ENCODE measurements at regions not wholly inside any gene's neighbourhood (a gene's known extent, or its start where the extent isn't known, plus 50 kb on each side); places are given as distances from the start of the nearest gene placed in this dataset.
"Not testable (repeated sequence)": the region's sequence is repeated elsewhere in the genome, so short reads cannot be mapped to it uniquely, and the experiment has no call there.

DNA sequence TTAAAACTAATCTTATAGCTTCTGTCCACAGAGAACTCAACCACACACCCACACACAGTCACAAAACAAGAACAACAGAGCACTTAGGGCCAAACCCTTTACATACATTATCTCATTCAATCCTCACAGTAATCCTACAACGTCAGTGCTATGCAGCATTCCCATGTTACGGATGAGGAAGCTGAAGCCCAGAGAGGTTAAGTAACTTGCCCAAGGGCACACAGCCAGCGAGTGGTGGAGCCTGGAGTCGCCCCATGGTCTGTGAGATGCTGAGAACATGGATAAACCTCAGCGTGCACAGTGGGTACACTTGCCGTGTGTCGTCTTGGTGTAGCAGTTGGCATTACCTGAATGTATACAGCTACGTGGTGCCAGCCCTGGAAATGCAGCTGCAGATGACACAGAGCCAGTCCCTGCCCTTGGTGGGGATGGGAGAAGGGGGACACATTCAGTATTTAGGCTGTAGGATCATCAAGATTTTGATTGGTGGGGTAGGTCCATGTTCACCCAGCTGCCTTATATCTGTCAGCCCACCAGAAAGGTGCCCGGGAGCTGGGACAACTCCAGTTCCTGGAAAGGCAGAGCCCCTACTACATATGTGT is 177.0 kb downstream of the IRF8 start:
- no peak overlapping the region for H3K4me3 ChIP-seq (ENCODE audit: low read depth, low read length)
- H3K4me1 ChIP-seq (ENCODE audit: control insufficient read depth, insufficient read depth, low read length): no peaks in the 10 kb centered on the region
- no peaks in the 10 kb centered on the region for H3K36me3 ChIP-seq (ENCODE audit: control insufficient read depth, insufficient read depth, low read length)
- no peaks in the 10 kb centered on the region for H3K27me3 ChIP-seq (ENCODE audit: control insufficient read depth, insufficient read depth, low read length)
- H3K9ac ChIP-seq (ENCODE audit: low read depth, low read length): no peak overlapping the region
- no peaks in the 10 kb centered on the region for H3K9me3 ChIP-seq (ENCODE audit: control insufficient read depth, insufficient read depth, low read length)

DNA sequence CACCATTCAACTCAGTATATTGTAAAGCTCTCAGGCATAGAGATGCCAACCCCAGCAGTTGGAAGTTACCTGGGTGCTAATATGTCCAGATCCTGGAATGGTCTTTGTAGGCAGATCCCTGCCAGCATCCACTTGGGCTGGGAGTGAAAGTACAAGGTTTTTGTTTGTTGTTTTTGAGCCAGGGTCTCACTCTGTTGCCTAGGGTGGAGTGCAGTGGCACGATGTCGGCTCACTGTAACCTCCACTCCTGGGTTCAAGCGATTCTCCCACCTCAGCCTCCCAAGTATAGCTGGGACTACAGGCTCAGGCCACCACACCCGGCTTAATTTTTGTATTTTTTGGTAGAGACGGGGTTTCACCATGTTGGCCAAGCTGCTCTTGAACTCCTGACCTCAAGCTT is 177.6 kb downstream of the IRF8 start:
- Histone ChIP-seq H3K27me3 (ENCODE audit: control insufficient read depth, insufficient read depth, low read length) (no peaks in the 10 kb centered on the region), H3K9me3 (ENCODE audit: control insufficient read depth, insufficient read depth, low read length) (no peaks in the 10 kb centered on the region), H3K9ac (ENCODE audit: low read depth, low read length) (no peak overlapping the region), H3K4me3 (ENCODE audit: low read depth, low read length) (no peak overlapping the region), H3K4me1 (ENCODE audit: control insufficient read depth, insufficient read depth, low read length) (no peaks in the 10 kb centered on the region), H3K36me3 (ENCODE audit: control insufficient read depth, insufficient read depth, low read length) (no peaks in the 10 kb centered on the region)

DNA sequence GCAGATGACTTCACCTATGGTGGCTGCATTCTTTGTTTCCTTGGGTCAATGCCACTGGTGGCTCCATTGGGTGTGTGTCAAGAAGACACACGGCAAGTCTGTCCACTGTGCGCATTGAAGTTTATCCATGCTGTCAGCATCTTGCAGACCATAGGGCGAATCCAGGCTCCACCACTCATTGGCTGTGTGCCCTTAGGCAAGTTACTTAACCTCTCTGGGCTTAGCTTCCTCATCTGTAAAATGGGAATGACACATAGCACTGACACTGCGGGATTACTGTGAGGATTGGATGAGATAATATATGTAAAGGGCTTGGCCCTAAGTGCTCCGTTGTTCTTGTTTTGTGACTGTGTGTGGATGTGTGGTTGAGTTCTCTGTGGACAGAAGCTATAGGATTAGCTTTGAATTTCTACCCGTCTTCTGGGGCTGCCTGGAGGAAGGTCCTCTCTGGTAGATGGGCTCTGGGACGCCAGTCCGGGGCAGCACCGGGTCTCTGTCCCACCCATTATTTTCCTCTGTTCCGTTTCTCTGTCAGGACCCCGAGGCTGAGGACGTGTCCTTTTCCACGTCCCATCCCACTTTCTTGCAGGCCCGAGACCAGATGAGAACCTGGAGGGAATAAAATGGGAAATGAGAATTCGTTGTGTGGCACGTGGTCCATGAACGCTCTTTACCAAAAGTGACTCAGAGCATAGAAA is 178.4 kb downstream of the IRF8 start:
- Histone ChIP-seq H3K9ac (ENCODE audit: low read depth, low read length) (no peak overlapping the region), H3K4me3 (ENCODE audit: low read depth, low read length) (no peak overlapping the region), H3K36me3 (ENCODE audit: control insufficient read depth, insufficient read depth, low read length) (no peaks in the 10 kb centered on the region), H3K9me3 (ENCODE audit: control insufficient read depth, insufficient read depth, low read length) (no peaks in the 10 kb centered on the region), H3K27me3 (ENCODE audit: control insufficient read depth, insufficient read depth, low read length) (no peaks in the 10 kb centered on the region), H3K4me1 (ENCODE audit: control insufficient read depth, insufficient read depth, low read length) (no peaks in the 10 kb centered on the region)

DNA sequence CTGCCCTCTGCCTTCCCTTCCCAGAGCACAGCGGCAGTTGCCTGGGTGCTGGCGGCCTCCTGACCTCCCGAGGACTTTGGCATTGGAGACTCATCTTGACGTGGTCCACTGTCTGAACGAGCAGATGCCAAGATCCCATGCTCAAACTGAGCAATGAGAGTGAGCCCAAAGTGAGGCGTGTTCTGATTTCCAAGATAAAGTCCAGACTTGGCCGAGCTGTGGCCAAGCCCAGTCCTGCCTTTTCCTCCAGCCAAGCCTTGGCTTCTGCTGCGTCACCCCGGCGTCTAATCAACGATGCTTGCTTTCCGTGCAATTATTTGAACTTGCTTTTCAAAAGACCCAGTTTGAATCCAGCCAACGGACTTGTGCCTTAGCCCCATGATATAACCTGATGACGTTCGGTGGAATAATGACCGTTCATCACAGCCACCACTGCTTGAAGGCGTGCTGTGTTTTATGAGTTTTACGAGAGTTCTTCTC is 179.2 kb downstream of the IRF8 start:
- Histone ChIP-seq H3K9ac (ENCODE audit: low read depth, low read length) (no peak overlapping the region), H3K36me3 (ENCODE audit: control insufficient read depth, insufficient read depth, low read length) (no peaks in the 10 kb centered on the region), H3K27me3 (ENCODE audit: control insufficient read depth, insufficient read depth, low read length) (no peaks in the 10 kb centered on the region), H3K9me3 (ENCODE audit: control insufficient read depth, insufficient read depth, low read length) (no peaks in the 10 kb centered on the region), H3K4me3 (ENCODE audit: low read depth, low read length) (no peak overlapping the region), H3K4me1 (ENCODE audit: control insufficient read depth, insufficient read depth, low read length) (no peaks in the 10 kb centered on the region)

DNA sequence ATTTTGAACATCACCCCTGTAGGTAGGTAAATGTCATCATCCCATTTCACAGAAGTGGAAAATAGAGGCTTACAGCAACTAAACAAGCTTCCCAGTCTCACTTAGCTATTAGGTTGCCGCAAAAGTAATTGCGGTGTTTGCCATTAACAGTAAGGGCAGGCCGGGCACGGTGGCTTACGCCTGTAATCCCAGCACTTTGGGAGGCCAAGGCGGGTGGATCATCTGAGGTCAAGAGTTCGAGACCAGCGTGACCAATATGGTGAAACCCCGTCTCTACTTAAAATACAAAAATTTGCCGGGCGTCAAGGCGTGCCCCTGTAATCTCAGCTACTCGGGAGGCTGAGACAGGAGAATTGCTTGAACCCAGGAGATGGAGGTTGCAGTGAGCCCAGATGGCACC is 179.7 kb downstream of the IRF8 start:
- H3K4me1 ChIP-seq (ENCODE audit: control insufficient read depth, insufficient read depth, low read length); H3K36me3 ChIP-seq (ENCODE audit: control insufficient read depth, insufficient read depth, low read length); H3K9me3 ChIP-seq (ENCODE audit: control insufficient read depth, insufficient read depth, low read length); H3K27me3 ChIP-seq (ENCODE audit: control insufficient read depth, insufficient read depth, low read length); H3K9ac ChIP-seq (ENCODE audit: low read depth, low read length); H3K4me3 ChIP-seq (ENCODE audit: low read depth, low read length): not testable (repeated sequence)

DNA sequence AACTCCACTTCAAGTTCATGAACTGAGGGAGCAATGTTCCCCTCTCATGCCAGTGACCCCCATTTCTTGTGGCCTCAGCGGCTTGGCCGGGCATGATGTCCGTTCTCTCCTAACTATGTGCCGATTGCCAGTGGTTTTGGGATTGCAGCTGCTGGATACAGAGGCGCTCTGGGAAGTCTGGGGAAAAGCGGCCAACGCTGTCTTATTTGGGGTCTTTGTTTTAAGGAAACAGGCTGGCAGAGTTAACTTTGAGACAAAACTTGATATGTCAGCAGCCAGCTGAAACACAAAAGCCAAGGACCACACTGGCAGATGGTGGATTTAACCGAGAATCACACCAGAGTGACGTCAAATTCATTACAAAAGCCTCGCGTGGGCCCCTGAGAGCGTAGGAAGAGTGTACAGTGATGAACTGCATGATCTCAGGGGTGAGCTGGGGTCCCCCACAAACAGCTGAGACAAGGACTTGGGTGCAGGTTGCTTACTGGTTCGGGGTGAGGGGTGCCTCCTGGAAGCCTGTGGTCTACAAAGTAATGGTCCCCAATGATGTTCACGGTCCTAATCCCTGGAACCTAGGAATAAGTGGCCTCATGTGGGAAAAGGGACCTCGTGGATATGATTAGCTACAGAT is 180.4 kb downstream of the IRF8 start:
- no peaks in the 10 kb centered on the region for H3K4me1 ChIP-seq (ENCODE audit: control insufficient read depth, insufficient read depth, low read length)
- no peaks in the 10 kb centered on the region for H3K36me3 ChIP-seq (ENCODE audit: control insufficient read depth, insufficient read depth, low read length)
- no peak overlapping the region for H3K9ac ChIP-seq (ENCODE audit: low read depth, low read length)
- H3K9me3 ChIP-seq (ENCODE audit: control insufficient read depth, insufficient read depth, low read length): no peaks in the 10 kb centered on the region
- H3K27me3 ChIP-seq (ENCODE audit: control insufficient read depth, insufficient read depth, low read length): no peaks in the 10 kb centered on the region
- H3K4me3 ChIP-seq (ENCODE audit: low read depth, low read length): no peak overlapping the region

DNA sequence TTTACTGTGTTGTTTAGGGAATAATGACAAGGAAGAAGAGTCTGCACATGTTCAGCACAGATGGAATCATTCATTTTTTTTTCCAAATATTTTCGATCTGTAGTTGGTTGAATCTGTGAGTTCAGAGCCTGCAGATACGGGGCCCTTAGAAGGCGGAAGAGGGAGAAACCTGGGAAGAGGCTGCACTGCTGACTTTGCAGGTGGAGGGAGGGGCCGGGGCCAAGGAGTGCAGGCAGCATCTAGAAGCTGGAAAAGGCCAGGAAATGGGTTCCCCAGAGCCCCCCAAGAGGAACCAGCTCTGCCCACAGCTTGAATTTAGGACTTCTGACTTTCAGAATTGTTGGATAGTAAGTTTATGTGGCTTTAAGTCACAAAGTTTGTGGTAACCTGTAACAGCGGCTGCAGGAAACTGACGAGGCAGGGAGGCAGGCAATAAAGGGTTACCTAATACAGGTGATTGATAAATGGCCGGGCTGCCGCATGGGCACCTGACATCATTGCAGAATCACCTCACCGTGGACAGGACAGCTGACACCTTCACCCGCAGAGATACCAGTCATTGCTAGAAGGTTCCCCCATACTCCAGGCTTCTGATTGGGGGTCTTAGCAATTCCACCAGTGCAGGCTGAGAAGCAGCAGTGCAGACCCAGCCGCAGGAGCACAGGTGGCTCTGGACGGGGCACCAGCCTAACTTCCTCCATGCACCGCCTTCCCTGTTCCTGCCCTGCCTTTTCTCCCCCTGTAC is 181.3 kb downstream of the IRF8 start:
- Histone ChIP-seq H3K36me3 (ENCODE audit: control insufficient read depth, insufficient read depth, low read length) (no peaks in the 10 kb centered on the region), H3K9me3 (ENCODE audit: control insufficient read depth, insufficient read depth, low read length) (no peaks in the 10 kb centered on the region), H3K27me3 (ENCODE audit: control insufficient read depth, insufficient read depth, low read length) (no peaks in the 10 kb centered on the region), H3K4me3 (ENCODE audit: low read depth, low read length) (no peak overlapping the region), H3K4me1 (ENCODE audit: control insufficient read depth, insufficient read depth, low read length) (no peaks in the 10 kb centered on the region), H3K9ac (ENCODE audit: low read depth, low read length) (no peak overlapping the region)

DNA sequence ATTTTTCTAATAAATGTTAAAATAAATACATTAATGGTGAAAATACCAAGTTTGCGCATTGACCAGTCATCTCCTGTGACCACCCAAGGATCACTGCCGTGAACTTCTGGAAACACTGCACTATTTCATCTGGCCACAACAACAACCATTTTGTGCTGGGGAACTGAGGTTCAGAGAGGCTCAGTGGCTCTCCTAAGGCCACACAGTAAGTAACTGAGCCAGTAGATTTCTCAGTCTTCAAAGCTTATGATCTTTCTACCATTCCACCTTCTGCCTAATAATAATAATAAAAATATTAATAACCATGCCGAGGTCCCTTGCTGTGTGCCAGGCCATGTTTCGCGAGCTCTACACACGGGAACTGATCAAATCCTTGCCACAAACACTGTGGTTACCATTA is 182.0 kb downstream of the IRF8 start:
- no peak overlapping the region for H3K9ac ChIP-seq (ENCODE audit: low read depth, low read length)
- H3K9me3 ChIP-seq (ENCODE audit: control insufficient read depth, insufficient read depth, low read length): no peaks in the 10 kb centered on the region
- H3K4me1 ChIP-seq (ENCODE audit: control insufficient read depth, insufficient read depth, low read length): no peaks in the 10 kb centered on the region
- no peak overlapping the region for H3K4me3 ChIP-seq (ENCODE audit: low read depth, low read length)
- no peaks in the 10 kb centered on the region for H3K36me3 ChIP-seq (ENCODE audit: control insufficient read depth, insufficient read depth, low read length)
- H3K27me3 ChIP-seq (ENCODE audit: control insufficient read depth, insufficient read depth, low read length): no peaks in the 10 kb centered on the region

DNA sequence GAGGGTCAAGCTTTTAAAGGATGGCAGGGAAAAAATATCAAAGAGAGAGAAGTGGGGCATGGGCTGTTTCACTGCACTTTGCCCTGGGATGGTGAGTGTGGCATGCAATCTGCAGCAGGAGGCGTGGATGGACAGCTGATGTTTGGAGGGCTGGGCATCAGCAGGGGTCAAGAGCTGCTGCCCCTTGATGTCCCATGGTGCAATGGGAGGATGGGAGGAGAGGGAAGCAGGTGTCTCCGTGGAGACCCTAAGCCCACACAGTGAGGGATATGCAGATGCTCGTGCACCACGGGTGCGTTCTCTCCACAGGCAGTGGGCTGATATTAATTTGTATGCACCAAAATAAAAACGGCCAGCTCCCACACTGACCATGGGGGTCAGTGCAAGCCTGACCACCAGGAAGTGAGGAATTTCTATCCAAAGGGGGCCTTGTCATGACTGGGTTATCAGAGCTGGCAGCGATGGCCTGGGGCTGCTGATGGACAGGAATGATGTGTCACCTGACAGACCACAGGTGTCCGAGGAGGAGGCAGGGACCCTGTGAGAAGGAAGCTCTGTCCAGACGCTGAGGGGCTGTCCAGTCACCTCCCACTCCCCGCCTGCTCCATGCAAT is 183.6 kb downstream of the IRF8 start:
- H3K27me3 ChIP-seq (ENCODE audit: control insufficient read depth, insufficient read depth, low read length): no peaks in the 10 kb centered on the region
- H3K36me3 ChIP-seq (ENCODE audit: control insufficient read depth, insufficient read depth, low read length): no peaks in the 10 kb centered on the region
- H3K4me1 ChIP-seq (ENCODE audit: control insufficient read depth, insufficient read depth, low read length): no peaks in the 10 kb centered on the region
- H3K4me3 ChIP-seq (ENCODE audit: low read depth, low read length): no peak overlapping the region
- no peak overlapping the region for H3K9ac ChIP-seq (ENCODE audit: low read depth, low read length)
- H3K9me3 ChIP-seq (ENCODE audit: control insufficient read depth, insufficient read depth, low read length): no peaks in the 10 kb centered on the region

DNA sequence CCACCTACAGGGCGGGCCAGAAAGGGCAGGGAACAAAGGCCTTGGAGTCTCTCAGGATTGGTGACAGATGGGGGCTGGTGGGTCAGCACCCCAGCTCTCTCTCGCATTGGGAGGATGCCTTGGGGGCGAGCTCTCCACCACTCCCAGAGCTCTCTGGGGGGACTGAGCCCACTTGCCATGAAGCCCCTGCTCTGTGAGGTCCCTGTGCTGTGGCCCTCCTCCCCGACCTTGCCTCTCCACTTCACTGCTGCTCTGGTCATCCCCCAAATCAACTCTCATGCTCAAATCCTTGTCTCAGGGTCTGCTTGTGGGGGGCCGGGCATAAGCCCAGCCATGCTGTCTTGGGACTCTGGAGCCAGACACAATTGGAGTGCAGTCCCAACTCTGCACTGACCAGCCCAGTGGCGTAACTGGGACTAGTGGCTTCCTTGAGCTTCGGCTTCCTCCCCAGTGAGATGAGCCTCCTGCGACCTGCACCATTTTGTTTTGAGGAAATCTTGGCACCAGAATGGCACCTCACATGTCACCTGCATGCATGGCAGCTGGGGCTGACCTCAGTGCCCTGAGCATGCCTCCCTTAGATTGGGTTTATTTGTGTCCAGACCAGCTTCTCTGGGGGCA is 184.5 kb downstream of the IRF8 start:
- H3K36me3 ChIP-seq (ENCODE audit: control insufficient read depth, insufficient read depth, low read length): no peaks in the 10 kb centered on the region
- no peaks in the 10 kb centered on the region for H3K27me3 ChIP-seq (ENCODE audit: control insufficient read depth, insufficient read depth, low read length)
- H3K4me1 ChIP-seq (ENCODE audit: control insufficient read depth, insufficient read depth, low read length): peaks cover 3% of the 10 kb centered on the region
- no peaks in the 10 kb centered on the region for H3K9me3 ChIP-seq (ENCODE audit: control insufficient read depth, insufficient read depth, low read length)
- no peak overlapping the region for H3K4me3 ChIP-seq (ENCODE audit: low read depth, low read length)
- no peak overlapping the region for H3K9ac ChIP-seq (ENCODE audit: low read depth, low read length)

DNA sequence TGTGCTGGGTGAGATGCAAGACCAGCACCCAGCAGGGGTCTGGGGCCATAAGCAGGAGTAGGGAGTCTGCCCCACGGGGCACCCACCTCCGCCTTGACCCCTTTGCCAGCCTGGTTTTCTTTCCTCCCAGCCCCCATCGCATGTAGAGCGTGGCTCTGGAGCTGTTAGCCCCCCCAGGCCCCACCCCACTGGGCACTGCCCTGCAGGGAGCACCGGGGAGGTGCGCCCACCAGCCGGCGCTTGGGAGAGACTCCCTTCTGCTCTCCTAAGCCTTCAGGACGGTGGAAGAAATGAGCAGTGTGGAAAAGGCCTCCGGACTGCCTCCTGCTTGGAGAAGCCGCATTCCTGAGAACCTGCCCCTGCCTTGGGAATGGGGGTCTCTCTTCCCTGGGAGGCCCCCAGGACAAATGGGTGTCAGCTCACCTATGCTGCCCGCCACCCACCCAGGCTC is 186.2 kb downstream of the IRF8 start:
- no peak overlapping the region for H3K9ac ChIP-seq (ENCODE audit: low read depth, low read length)
- H3K4me3 ChIP-seq (ENCODE audit: low read depth, low read length): no peak overlapping the region
- no peaks in the 10 kb centered on the region for H3K9me3 ChIP-seq (ENCODE audit: control insufficient read depth, insufficient read depth, low read length)
- H3K4me1 ChIP-seq (ENCODE audit: control insufficient read depth, insufficient read depth, low read length): peaks cover 3% of the 10 kb centered on the region
- H3K27me3 ChIP-seq (ENCODE audit: control insufficient read depth, insufficient read depth, low read length): peaks cover 2% of the 10 kb centered on the region
- no peaks in the 10 kb centered on the region for H3K36me3 ChIP-seq (ENCODE audit: control insufficient read depth, insufficient read depth, low read length)
